WTC11 (cell line): ENCODE measurements at regions not wholly inside any gene's neighbourhood (a gene's known extent, or its start where the extent isn't known, plus 50 kb on each side); places are given as distances from the start of the nearest gene placed in this dataset.

Experiments used
- ATAC-seq: fragments of 200-7000 bp; cut with Tn5 transposase; 2 replicates; pipeline ENCODE4 v1.10.0; 2021; ENCODE audit warnings: mild to moderate bottlenecking, moderate library complexity
- CTCF ChIA-PET: fragments of 300-600 bp; sonication (Branson Sonifier 250); formaldehyde crosslinking; loops from one replicate; lab custom pipeline; 2021; ENCODE audit warnings: antibody characterized with exemption; lab: Charles Lee
- POLR2A ChIA-PET: fragments of 350-600 bp; sonication (Branson Sonifier 250); formaldehyde crosslinking; loops from one replicate; lab custom pipeline; 2021; ENCODE audit warnings: antibody characterized with exemption; lab: Charles Lee
- DNase-seq: peaks from one replicate; pipeline ENCODE4 v3.0.0; 2021; ENCODE audit warnings: low spot score
- H3K27ac Mint-ChIP-seq: 2 replicates; pipeline ENCODE4 v1.8.0; 2021; ENCODE audit warnings: mixed read lengths
- H3K27me3 Mint-ChIP-seq: 2 replicates; pipeline ENCODE4 v1.8.0; 2021; ENCODE audit warnings: low read depth, mild to moderate bottlenecking, moderate library complexity, mixed read lengths
- H3K36me3 Mint-ChIP-seq: 2 replicates; pipeline ENCODE4 v1.8.0; 2021; ENCODE audit warnings: mixed read lengths
- H3K4me1 Mint-ChIP-seq: 2 replicates; pipeline ENCODE4 v1.8.0; 2022; ENCODE audit warnings: mixed read lengths
- H3K4me3 Mint-ChIP-seq: 2 replicates; pipeline ENCODE4 v1.8.0; 2021; ENCODE audit warnings: mild to moderate bottlenecking, moderate library complexity, mixed read lengths
- H3K9me3 Mint-ChIP-seq: 2 replicates; pipeline ENCODE4 v1.8.0; 2021; ENCODE audit warnings: mixed read lengths
- ATF1 ChIP-seq: sonication (generic); formaldehyde crosslinking; IDR thresholded peaks from 2 replicates; pipeline ENCODE4 v1.8.1; 2023; ENCODE audit warnings: mild to moderate bottlenecking, moderate library complexity, missing genetic modification reagents
- E2F1 ChIP-seq: sonication (generic); formaldehyde crosslinking; IDR thresholded peaks from 2 replicates; pipeline ENCODE4 v1.8.0; 2022; ENCODE audit warnings: mild to moderate bottlenecking, missing genetic modification reagents
- FOXJ3 ChIP-seq: sonication (generic); formaldehyde crosslinking; IDR thresholded peaks from 2 replicates; pipeline ENCODE4 v1.9.0; 2021; ENCODE audit warnings: missing genetic modification reagents, mild to moderate bottlenecking, borderline replicate concordance
- GABPB1 ChIP-seq: sonication (generic); formaldehyde crosslinking; IDR thresholded peaks from 2 replicates; pipeline ENCODE4 v1.8.1; 2023; ENCODE audit warnings: mild to moderate bottlenecking, missing genetic modification reagents
- IRF2 ChIP-seq: sonication (generic); formaldehyde crosslinking; IDR thresholded peaks from 2 replicates; pipeline ENCODE4 v1.8.0; 2022; ENCODE audit warnings: low read depth, missing genetic modification reagents, borderline replicate concordance
- NFYB ChIP-seq: sonication (generic); formaldehyde crosslinking; conservative IDR thresholded peaks from 2 replicates; pipeline ENCODE4 v1.8.0; 2022; ENCODE audit warnings: low read depth, missing genetic modification reagents
- PRRX2 ChIP-seq: fragments of 250-450 bp; sonication (Bioruptor Pico); IDR thresholded peaks from 2 replicates; pipeline ENCODE4 v1.8.0; 2021; ENCODE audit warnings: mild to moderate bottlenecking
- SMAD3 ChIP-seq: sonication (generic); formaldehyde crosslinking; IDR thresholded peaks from 2 replicates; pipeline ENCODE4 v1.8.0; 2022; ENCODE audit warnings: missing genetic modification reagents, mild to moderate bottlenecking, borderline replicate concordance
- TEAD4 ChIP-seq: sonication (generic); formaldehyde crosslinking; IDR thresholded peaks from 2 replicates; pipeline ENCODE4 v1.8.0; 2022; ENCODE audit warnings: mild to moderate bottlenecking, missing genetic modification reagents
- ZBTB43 ChIP-seq: sonication (generic); formaldehyde crosslinking; IDR thresholded peaks from 2 replicates; pipeline ENCODE4 v1.8.1; 2023; ENCODE audit warnings: mild to moderate bottlenecking, missing genetic modification reagents
- ZNF317 ChIP-seq: sonication (generic); formaldehyde crosslinking; IDR thresholded peaks from 2 replicates; pipeline ENCODE4 v1.8.1; 2023; ENCODE audit warnings: low read depth, mild to moderate bottlenecking, moderate library complexity, missing genetic modification reagents, borderline replicate concordance
- ZNF416 ChIP-seq: fragments of 250-450 bp; sonication (Bioruptor Pico); IDR thresholded peaks from 2 replicates; pipeline ENCODE4 v1.9.0; 2021; ENCODE audit warnings: mild to moderate bottlenecking, inconsistent platforms
- ZNF425 ChIP-seq: fragments of 250-450 bp; sonication (Bioruptor Pico); conservative IDR thresholded peaks from 2 replicates; pipeline ENCODE4 v1.9.0; 2021; ENCODE audit warnings: mild to moderate bottlenecking
- TF ChIP-seq, protein P1 (sequence below): fragments of 250-450 bp; sonication (Bioruptor Pico); IDR thresholded peaks from 2 replicates; pipeline ENCODE4 v1.9.0; 2021; ENCODE audit warnings: mild to moderate bottlenecking, borderline replicate concordance
- TF ChIP-seq, protein P2 (sequence below): sonication (generic); formaldehyde crosslinking; IDR thresholded peaks from 2 replicates; pipeline ENCODE4 v1.8.0; 2023; ENCODE audit warnings: missing genetic modification reagents

DNA sequence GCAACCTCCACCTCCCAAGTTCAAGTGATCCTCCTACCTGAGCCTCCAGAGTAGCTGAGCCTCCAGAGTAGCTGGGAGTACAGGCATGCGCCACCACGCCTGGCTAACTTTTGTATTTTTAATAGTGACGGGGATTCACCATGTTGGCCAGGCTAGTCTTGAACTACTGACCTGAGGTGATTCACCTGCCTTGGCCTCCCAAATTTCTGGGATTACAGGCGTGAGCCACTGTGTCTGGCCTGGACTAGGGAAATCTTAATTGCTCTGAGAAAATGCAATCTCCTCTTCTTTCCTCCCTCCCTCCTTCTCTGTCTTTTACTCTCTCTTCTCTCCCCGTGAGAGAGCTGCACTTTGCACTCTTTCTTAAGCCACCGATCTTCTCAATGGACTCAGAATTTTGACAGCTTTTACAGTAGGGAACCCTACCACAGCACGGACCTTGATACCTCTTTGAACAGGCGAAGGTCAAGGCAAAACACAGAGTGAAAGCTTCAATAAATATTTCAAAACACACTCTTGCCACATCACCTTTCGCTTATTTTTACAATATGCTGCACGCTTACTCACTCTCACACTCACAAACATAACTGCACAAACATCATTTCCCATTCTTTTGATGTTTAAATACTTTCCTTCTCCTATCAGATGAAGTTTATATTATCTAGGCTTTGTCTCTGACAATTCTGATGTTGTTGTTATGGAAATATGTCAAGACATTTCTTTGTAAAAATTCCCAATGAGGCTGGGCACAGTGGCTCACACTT lies 173.4 kb upstream of the NRP1 start:
- CTCF ChIA-PET, result no interaction called here
- Mint-ChIP-seq H3K9me3 (peaks cover 4% of the 10 kb centered on the region), H3K27ac (no peak overlapping the region)
- no peak for DNase-seq
- TF ChIP-seq ATF1 (CRISPR knock-in tag) (no peak), ZNF425 (CRISPR knock-in tag) (no peak), GABPB1 (peak; percentile 85)
- TF ChIP-seq, all 79 proteins: peak for 1
- Mint-ChIP-seq H3K4me1 (peaks cover 12% of the 10 kb centered on the region), H3K4me3 (no peak overlapping the region), H3K36me3 (no peaks in the 10 kb centered on the region), H3K27me3 (no peaks in the 10 kb centered on the region)
- POLR2A ChIA-PET, result no interaction called here
- ATAC-seq, result no peak

DNA sequence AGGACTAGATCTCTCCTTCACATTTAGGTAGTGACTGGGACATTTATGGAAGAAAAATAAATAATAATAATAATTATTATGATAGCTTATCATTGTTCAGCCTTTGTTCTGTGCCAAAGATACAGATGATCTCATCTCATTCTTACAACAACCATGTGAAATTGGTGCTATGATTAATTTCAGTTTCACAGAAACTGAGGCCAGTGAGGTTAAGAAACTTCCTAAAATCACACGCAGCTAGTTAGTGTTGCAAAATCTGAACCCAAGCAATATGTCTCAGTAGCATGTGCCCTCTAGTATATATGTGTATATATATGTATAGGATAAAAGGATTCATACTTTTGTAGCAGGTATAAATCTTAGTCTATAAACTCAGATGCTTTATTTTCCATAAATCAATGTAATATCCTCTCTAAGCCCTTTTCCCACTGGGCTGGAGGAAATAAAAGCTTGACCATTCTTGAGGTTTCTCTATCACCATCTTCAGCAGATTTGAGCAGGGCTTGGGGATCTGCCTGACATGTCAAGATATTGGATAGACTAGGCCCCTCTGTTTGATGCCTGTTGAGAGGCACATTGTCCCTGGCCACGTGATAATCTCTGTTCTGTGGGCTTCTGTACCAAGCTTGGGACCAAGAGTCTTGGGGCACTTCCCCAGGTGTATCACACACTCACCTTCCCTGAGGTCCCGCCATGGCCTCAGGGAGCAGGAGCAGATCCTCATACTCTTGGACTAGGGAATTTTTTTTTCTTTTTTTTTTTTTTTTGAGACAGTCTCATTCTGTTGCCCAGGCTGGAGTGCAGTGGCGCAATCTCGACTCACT lies 172.6 kb upstream of the NRP1 start:
- ATAC-seq (no peak), DNase-seq (no peak)
- Mint-ChIP-seq H3K4me3 (no peak overlapping the region), H3K9me3 (peaks cover 11% of the 10 kb centered on the region), H3K27ac (no peak overlapping the region), H3K4me1 (peaks cover 12% of the 10 kb centered on the region)
- no peak for TF ChIP-seq ZNF416 (CRISPR knock-in tag)
- no peak for TF ChIP-seq TEAD4 (CRISPR knock-in tag)
- TF ChIP-seq, protein P1, sequence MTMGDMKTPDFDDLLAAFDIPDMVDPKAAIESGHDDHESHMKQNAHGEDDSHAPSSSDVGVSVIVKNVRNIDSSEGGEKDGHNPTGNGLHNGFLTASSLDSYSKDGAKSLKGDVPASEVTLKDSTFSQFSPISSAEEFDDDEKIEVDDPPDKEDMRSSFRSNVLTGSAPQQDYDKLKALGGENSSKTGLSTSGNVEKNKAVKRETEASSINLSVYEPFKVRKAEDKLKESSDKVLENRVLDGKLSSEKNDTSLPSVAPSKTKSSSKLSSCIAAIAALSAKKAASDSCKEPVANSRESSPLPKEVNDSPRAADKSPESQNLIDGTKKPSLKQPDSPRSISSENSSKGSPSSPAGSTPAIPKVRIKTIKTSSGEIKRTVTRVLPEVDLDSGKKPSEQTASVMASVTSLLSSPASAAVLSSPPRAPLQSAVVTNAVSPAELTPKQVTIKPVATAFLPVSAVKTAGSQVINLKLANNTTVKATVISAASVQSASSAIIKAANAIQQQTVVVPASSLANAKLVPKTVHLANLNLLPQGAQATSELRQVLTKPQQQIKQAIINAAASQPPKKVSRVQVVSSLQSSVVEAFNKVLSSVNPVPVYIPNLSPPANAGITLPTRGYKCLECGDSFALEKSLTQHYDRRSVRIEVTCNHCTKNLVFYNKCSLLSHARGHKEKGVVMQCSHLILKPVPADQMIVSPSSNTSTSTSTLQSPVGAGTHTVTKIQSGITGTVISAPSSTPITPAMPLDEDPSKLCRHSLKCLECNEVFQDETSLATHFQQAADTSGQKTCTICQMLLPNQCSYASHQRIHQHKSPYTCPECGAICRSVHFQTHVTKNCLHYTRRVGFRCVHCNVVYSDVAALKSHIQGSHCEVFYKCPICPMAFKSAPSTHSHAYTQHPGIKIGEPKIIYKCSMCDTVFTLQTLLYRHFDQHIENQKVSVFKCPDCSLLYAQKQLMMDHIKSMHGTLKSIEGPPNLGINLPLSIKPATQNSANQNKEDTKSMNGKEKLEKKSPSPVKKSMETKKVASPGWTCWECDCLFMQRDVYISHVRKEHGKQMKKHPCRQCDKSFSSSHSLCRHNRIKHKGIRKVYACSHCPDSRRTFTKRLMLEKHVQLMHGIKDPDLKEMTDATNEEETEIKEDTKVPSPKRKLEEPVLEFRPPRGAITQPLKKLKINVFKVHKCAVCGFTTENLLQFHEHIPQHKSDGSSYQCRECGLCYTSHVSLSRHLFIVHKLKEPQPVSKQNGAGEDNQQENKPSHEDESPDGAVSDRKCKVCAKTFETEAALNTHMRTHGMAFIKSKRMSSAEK (CRISPR knock-in tag), result no peak
- TF ChIP-seq ZNF317, result no peak
- no peak for TF ChIP-seq PRRX2 (CRISPR knock-in tag)
- TF ChIP-seq IRF2 (CRISPR knock-in tag), result no peak
- no peak for TF ChIP-seq NFYB (CRISPR knock-in tag)
- TF ChIP-seq FOXJ3 (CRISPR knock-in tag), result no peak
- TF ChIP-seq SMAD3 (CRISPR knock-in tag), result no peak
- TF ChIP-seq, all 79 proteins: peak for 0
- POLR2A ChIA-PET, result no interaction called here
- H3K27me3 Mint-ChIP-seq, result peaks cover 5% of the 10 kb centered on the region; the same call in 1 of the 2 replicates
- peaks cover 6% of the 10 kb centered on the region for H3K36me3 Mint-ChIP-seq
- CTCF ChIA-PET, result no interaction called here

- ChIA-PET POLR2A (no interaction called here), CTCF (no interaction called here)
- no peak for DNase-seq
- Mint-ChIP-seq H3K27me3 (peaks cover 5% of the 10 kb centered on the region; the same call in 1 of the 2 replicates), H3K4me1 (peaks cover 12% of the 10 kb centered on the region), H3K9me3 (peaks cover 18% of the 10 kb centered on the region), H3K27ac (no peak overlapping the region), H3K36me3 (peaks cover 10% of the 10 kb centered on the region), H3K4me3 (no peak overlapping the region)
- no peak for ATAC-seq
- TF ChIP-seq, protein P2, sequence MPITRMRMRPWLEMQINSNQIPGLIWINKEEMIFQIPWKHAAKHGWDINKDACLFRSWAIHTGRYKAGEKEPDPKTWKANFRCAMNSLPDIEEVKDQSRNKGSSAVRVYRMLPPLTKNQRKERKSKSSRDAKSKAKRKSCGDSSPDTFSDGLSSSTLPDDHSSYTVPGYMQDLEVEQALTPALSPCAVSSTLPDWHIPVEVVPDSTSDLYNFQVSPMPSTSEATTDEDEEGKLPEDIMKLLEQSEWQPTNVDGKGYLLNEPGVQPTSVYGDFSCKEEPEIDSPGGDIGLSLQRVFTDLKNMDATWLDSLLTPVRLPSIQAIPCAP, result no peak
- TF ChIP-seq E2F1 (CRISPR knock-in tag) (no peak), ZBTB43 (no peak)
These were observed 171.9 kb upstream of the NRP1 start for GRCh38 chr10:33506391-33506790.
